NCI-H226 (cell line): ENCODE measurements at regions not wholly inside any gene's neighbourhood (a gene's known extent, or its start where the extent isn't known, plus 50 kb on each side); places are given as distances from the start of the nearest gene placed in this dataset.
"Not testable (repeated sequence)": the region's sequence is repeated elsewhere in the genome, so short reads cannot be mapped to it uniquely, and the experiment has no call there.

Experiments used
- DNase-seq: peaks from one replicate; pipeline ENCODE4 v3.0.0-alpha.2; 2015

- DNase-seq, result no peak
Measured at GRCh38 chr18:42334931-42335330, 379.9 kb downstream of the PIK3C3 start.

DNA sequence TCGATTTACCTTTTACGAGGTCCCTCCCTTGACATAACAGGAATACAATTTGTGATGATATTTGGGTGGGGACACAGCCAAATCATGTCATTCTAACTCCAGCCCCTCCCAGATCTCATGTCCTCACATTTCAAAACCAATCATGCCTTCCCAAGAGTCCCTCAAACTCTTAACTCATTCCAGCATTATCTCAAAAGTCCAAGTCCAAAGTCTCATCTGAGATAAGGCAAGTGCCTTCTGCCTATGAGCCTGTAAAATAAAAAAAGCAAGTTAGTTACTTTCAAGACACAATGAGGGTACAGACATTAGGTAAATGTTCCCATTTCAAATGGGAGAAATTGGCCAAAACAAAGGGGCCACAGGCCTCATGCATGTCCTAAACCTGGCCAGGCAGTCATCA is 381.1 kb downstream of the PIK3C3 start:
- no peak for DNase-seq

GRCh38 chr18:42337337-42337736 is 382.3 kb downstream of the PIK3C3 start:
- not testable (repeated sequence) for DNase-seq

- no peak for DNase-seq
Measured at GRCh38 chr18:42338683-42339082, 383.6 kb downstream of the PIK3C3 start.

DNA sequence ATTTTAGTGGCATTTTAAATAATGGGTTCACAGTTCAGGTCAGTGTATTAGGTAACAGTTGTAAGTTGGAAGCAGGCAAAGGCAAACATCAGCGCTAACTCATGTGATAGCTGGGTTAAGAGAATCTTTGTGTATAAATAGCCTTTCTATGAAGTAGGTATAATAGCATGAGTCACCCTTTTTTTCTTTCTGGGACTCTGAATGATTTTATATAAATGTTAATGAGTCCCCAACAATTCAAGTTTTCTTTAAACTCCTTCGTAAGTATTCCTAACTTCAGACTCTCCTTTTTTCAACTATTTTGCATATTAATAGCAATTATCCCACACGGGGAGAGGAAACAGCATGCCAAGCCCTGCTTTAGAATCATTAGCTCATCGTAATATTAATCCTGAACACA is 384.3 kb downstream of the PIK3C3 start:
- no peak for DNase-seq

GRCh38 chr18:42340423-42341009 is 385.5 kb downstream of the PIK3C3 start:
- DNase-seq, result no peak

DNA sequence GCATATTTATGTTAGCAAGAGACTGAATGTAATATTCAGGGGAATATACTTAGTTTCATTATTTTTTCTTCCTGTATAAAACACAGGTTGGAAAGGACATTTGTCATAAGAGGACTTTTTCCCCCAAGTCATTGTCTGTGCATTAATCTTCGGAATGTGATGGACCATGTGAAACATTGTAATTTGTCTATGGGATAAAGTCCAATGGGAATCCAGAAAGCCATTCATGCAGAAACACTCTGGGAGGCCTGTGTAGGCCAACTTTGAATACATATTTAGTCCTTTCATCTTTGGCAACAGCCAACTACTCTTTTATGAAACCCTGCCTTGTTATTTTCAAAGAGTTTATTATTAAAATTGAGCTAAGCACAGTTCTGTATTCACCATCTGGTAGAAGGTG is 386.4 kb downstream of the PIK3C3 start:
- no peak for DNase-seq

DNA sequence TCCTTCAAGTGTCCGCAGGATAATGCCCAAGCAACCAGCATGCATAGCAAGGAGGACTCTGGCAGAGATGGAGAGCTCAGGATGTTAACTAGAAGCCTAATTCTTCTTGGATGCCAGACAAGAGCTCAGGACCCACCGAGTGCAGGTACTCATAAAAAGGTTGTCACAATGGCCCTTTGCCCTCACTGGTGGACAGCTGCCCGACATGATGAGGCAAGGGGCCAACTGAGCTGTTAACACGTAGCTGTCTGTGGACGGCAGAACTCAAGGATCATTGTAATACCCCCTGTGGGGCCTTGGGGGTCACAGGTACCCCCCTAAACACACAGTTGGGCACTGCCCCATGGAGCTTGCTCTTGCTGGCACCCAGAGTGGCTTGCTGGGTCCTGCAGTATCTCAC is 393.7 kb downstream of the PIK3C3 start:
- no peak for DNase-seq

GRCh38 chr18:42351455-42351854 is 396.4 kb downstream of the PIK3C3 start:
- no peak for DNase-seq

GRCh38 chr18:42360716-42361115 is 405.7 kb downstream of the PIK3C3 start:
- DNase-seq, result no peak

- no peak for DNase-seq
Measured at GRCh38 chr18:42363446-42364441, 408.7 kb downstream of the PIK3C3 start.

- no peak for DNase-seq
Measured at GRCh38 chr18:42364766-42365165, 409.7 kb downstream of the PIK3C3 start.

GRCh38 chr18:42365591-42365990 is 410.6 kb downstream of the PIK3C3 start:
- DNase-seq, result no peak

DNA sequence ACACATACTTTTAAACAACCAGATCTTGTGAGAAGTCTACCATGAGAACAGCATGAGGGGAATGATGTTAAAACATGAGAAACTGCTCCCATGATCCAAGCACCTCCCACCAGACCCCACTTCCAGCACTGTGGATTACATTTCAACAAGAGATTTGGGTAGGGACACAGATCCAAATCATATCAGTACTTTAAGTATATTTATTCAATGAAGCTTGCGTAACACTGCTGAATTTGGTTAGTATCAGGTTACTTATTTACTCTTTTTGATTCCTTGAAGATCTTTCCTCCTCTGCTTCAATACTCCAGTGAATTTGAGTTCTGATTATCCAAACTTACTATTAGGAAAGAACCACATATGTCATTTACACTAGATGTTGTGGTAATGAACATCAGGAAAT is 418.6 kb downstream of the PIK3C3 start:
- no peak for DNase-seq

DNA sequence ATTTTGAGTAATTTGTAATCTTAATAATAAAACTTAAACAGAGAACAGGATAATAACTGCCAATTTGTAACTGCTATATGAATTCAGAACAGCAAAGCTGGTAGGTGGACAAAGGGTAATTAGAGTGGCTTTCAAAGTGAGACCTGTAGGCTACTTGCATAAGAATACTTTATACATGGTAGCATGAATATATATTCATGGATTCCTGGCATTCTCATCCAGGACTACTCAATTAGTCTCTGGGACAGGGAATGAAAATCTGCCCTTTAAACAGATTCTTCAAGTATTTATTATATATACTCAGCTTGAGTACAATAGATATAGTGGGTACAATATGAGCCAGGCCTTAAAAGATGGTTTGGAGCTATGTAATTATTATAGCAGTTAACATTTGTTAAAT is 419.9 kb downstream of the PIK3C3 start:
- no peak for DNase-seq

GRCh38 chr18:42378854-42379253 is 423.8 kb downstream of the PIK3C3 start:
- not testable (repeated sequence) for DNase-seq

GRCh38 chr18:42381236-42381635 is 426.2 kb downstream of the PIK3C3 start:
- not testable (repeated sequence) for DNase-seq

DNA sequence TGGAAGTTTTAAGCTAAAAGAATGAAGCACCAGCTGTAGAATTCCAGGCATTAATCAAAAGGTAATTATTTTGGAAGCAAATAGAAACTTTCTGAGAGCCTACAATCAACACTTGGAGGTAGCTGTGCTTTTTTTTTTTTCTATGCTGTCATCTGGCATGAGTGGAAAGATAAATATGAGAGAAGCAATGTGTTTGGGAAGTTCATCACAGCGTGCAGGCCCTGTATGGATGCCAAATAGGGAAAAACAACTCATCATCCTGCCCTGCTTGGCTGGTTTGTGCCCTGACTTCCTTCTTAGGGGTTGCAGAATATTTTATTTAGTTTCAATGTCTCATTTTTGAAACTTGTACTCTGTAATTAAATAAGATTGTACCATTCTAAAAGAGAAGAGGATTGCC is 437.4 kb downstream of the PIK3C3 start:
- no peak for DNase-seq

GRCh38 chr18:42392926-42393325 is 437.9 kb downstream of the PIK3C3 start:
- DNase-seq, result no peak

DNA sequence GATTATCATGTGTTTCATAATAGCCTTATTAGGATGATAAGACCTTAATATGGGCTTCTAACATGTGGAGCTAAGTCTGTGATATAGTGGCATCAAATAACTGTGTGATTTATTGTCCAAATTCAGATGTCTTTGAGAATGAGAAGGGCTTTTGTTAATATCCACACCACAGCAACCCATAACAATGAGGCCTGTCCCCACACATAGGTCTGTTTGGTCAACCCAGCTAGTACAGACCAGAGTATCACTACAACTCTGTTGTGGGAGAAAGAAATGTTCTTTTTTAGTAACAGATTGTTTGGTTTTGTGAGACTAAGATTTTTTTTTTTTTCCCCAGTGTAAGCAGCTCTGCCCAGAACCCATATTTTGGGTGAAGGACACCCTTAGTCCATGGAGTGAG is 439.2 kb downstream of the PIK3C3 start:
- DNase-seq, result no peak

DNA sequence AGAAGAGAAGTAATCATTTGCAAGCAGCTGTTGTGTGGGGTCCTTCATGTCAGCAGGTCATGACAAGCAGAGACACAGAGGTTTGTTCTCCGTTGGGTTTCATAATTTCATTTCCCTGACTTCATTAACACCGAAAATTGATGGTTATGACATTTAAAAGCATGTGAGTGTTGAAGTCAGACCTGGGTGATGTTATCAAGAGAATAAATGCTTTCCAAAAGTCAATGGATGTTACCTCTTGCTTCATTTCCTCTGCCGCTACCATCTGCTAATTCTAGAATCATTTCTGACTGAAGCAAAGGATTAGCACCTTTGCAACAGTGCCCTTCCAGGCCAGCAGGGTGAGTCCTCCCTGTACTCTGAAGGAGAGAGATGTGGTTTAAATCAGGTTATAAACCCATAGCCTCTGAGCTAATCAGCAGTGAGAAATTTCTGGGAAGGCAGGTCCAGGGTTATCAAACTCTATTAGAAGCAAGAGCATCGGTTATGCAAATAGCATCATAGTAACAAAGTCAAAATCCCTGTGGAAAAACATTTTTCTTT is 446.2 kb downstream of the PIK3C3 start:
- DNase-seq, result no peak

DNA sequence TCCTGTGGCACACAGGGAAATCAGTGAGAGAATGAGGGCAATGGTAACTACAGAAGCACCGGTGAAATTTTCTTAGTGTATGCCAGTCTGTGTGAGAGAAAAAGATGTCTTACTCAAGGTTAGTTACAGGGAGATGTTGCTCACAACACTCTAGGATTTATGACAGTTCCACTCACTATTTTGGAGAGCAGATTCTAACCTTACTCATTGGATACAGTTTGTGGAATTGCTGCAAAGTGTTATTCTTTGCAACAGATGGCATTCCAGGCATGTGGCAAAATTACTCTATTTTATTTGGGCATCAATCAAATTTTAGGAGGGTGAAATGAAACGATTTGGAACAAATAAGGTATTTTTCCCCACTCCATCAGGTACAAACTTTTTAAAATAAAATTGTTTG is 449.1 kb downstream of the PIK3C3 start:
- DNase-seq, result no peak

DNA sequence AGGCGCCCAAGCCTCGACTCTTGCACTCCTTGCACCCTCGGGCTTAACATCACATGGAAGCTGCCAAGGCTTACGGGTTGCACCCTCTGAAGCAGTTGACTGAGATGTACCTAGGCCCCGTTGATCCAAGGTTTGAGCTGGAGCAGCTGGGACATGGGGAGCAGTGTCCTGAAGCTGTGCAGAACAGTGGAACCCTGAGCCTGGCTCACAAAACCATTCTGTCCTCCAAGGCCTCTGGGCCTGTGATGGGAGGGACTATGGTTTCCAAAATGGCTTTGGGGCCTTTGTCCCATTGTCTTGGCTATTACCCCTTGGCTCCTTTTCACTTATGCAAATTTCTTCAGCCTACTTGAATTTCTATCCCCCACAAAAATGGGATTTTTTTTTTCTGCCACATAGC is 454.0 kb downstream of the PIK3C3 start:
- DNase-seq, result no peak

DNA sequence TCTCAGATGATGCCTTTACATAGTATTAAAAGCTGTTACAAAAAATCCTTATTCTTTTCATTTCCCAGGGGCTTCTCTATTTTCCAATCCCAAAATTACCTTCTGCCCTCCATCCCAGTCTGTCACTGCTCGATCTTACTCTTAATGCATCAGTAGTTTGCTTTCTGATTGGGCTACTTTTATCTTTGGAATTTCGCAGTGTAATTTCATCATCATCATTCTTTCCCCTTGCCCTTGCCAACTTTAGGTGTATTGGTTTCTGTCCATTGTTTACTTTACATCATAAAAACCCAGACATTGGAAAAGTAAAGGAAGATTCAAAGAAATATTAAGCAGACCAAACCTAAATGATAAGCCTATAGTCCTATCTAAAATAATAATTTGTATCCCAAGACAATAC is 457.2 kb downstream of the PIK3C3 start:
- peak; percentile 52 for DNase-seq
